Mucosa of descending colon (tissue), 3 donors: ENCODE measurements at regions not wholly inside any gene's neighbourhood (a gene's known extent, or its start where the extent isn't known, plus 50 kb on each side); places are given as distances from the start of the nearest gene placed in this dataset.

Experiments
- ATAC-seq: fragments of 200-7000 bp; cut with Tn5 transposase; one replicate; pipeline ENCODE4 v1.9.1; 2020; ENCODE audit warnings: mild to moderate bottlenecking, moderate library complexity
- DNase-seq, 3 donors: peaks; one replicate each; pipeline ENCODE4 v3.0.0-alpha.2; 2020
- H3K36me3 ChIP-seq: fragments of 200-600 bp; one replicate; pipeline ENCODE4 v1.8.0; 2021; ENCODE audit warnings: low read depth, mild to moderate bottlenecking
- H3K4me1 ChIP-seq: fragments of 200-600 bp; one replicate; pipeline ENCODE4 v1.8.0; 2021; ENCODE audit warnings: low read depth, mild to moderate bottlenecking
- H3K4me3 ChIP-seq: fragments of 200-600 bp; one replicate; pipeline ENCODE4 v1.8.0; 2021; ENCODE audit warnings: mild to moderate bottlenecking
- H3K9me3 ChIP-seq: fragments of 200-600 bp; one replicate; pipeline ENCODE4 v1.8.0; 2021; ENCODE audit warnings: mild to moderate bottlenecking
- intact Hi-C, 2 donors: fragments of 100-400 bp; cut with DNase I in 1 of 2; cut with micrococcal nuclease in 1 of 2; formaldehyde crosslinking; loops; one replicate each; pipeline versions ENCODE4 v1.11.0 to v1.11.1; 2022; cut with DNase I, micrococcal nuclease
- TF ChIP-seq, protein P1 (sequence below): fragments of 200-600 bp; IDR thresholded peaks from one replicate; pipeline ENCODE4 v1.8.0; 2022; ENCODE audit warnings: antibody characterized with exemption, mild to moderate bottlenecking
- donor health status: DM: no; HTN: no; CAD: no; lungs with moderate emphysema.
- donor health status: DM: no; HTN: no; CAD: no.
- donor health status: DM: no; HTN: yes; CAD: no.

DNA sequence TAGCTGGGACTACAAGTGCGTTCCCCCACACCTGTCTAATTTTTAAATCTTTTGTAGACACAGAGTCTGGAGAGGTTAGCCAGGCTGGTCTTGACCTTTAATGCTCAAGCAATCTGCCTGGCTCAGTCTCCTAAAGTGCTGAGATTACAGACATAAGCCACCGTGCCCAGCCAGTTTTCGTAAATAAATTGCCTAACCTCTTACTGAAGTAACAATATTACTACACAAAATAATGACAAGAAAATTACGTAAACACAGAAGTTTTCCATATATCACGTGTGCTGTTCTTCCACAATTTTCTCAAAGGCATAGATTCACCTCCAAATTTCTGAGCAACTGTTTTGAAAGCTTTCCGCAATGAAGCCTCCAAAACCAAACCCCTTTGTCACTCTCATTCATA lies 58.1 kb upstream of the PROK2 start:
- no peaks in the 10 kb centered on the region for H3K9me3 ChIP-seq
- TF ChIP-seq, protein P1, sequence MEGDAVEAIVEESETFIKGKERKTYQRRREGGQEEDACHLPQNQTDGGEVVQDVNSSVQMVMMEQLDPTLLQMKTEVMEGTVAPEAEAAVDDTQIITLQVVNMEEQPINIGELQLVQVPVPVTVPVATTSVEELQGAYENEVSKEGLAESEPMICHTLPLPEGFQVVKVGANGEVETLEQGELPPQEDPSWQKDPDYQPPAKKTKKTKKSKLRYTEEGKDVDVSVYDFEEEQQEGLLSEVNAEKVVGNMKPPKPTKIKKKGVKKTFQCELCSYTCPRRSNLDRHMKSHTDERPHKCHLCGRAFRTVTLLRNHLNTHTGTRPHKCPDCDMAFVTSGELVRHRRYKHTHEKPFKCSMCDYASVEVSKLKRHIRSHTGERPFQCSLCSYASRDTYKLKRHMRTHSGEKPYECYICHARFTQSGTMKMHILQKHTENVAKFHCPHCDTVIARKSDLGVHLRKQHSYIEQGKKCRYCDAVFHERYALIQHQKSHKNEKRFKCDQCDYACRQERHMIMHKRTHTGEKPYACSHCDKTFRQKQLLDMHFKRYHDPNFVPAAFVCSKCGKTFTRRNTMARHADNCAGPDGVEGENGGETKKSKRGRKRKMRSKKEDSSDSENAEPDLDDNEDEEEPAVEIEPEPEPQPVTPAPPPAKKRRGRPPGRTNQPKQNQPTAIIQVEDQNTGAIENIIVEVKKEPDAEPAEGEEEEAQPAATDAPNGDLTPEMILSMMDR: no peak

DNA sequence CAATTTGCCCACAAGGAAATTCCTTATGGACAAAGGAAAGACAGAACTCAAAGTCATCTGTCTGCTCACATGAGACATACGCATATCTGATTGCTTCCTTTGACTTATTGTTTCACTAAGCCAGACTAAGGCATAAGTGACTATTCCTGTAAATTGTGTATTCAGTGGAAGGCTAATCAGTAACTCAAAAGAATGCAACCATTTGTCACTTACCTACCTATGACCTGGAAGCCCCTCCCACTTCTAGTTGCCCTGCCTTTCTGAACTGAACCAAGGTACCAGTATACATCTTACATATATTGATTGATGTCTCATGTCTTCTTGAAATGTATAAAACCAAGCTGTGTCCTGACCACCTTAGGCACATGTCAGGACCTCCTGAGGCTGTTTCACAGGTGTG lies 53.5 kb upstream of the PROK2 start:
- ATAC-seq (no peak), DNase-seq (no peak)
- intact Hi-C loops: no loop called here
- Histone ChIP-seq H3K4me1 (no peaks in the 10 kb centered on the region), H3K4me3 (no peak overlapping the region), H3K36me3 (no peaks in the 10 kb centered on the region), H3K9me3 (no peaks in the 10 kb centered on the region)
- TF ChIP-seq, protein P1: no peak

More for the DNA sequence above, 58.1 kb upstream of the PROK2 start:
- H3K4me1 ChIP-seq: no peaks in the 10 kb centered on the region
- H3K36me3 ChIP-seq: no peaks in the 10 kb centered on the region
- DNase-seq (no peak), ATAC-seq (no peak)
- intact Hi-C loops: no loop called here
- H3K4me3 ChIP-seq: no peak overlapping the region
